HCT116 (cell line): ENCODE measurements at regions not wholly inside any gene's neighbourhood (a gene's known extent, or its start where the extent isn't known, plus 50 kb on each side); places are given as distances from the start of the nearest gene placed in this dataset.
"Not testable (repeated sequence)": the region's sequence is repeated elsewhere in the genome, so short reads cannot be mapped to it uniquely, and the experiment has no call there.

ENCODE experiments used
- CBX3 ChIP-seq: IDR thresholded peaks from 2 replicates; pipeline ENCODE4 v1.6.1; 2012; ENCODE audit warnings: low read depth
- EZH2 ChIP-seq: fragments of 200-600 bp; sonication (generic); IDR thresholded peaks from 2 replicates; pipeline ENCODE4 v1.6.1; 2017; ENCODE audit warnings: antibody characterized with exemption, mixed run types
- JUND ChIP-seq: IDR thresholded peaks from 2 replicates; pipeline ENCODE4 v1.6.1; 2012
- POLR2A ChIP-seq: IDR thresholded peaks from 2 replicates; pipeline ENCODE4 v1.7.0; 2011; ENCODE audit warnings: borderline replicate concordance; ENCODE audit not compliant: insufficient read depth, insufficient read length; ENCODE audit errors: extremely low read depth
- POLR2AphosphoS5 ChIP-seq: IDR thresholded peaks from 2 replicates; pipeline ENCODE4 v1.6.1; 2011; ENCODE audit warnings: mild to moderate bottlenecking, low read depth, low read length, moderate library complexity
- SIN3A ChIP-seq: IDR thresholded peaks from 2 replicates; pipeline ENCODE4 v1.6.1; 2012; ENCODE audit warnings: low read depth
- YY1 ChIP-seq: IDR thresholded peaks from 2 replicates; pipeline ENCODE4 v1.6.1; 2011; ENCODE audit warnings: low read length, low read depth, moderate library complexity, mild to moderate bottlenecking; ENCODE audit not compliant: insufficient replicate concordance; ENCODE audit errors: extremely low read depth
- ZFX ChIP-seq: fragments of 450-650 bp; IDR thresholded peaks from 2 replicates; pipeline ENCODE4 v1.6.1; 2017
- TF ChIP-seq, protein P1 (sequence below), 3 experiments: fragments of 200-600 bp in 1 of 3; sonication (generic) in 1 of 3; IDR thresholded peaks in 2 of 3; conservative IDR thresholded peaks in 1 of 3; 2 replicates each; pipeline ENCODE4 v1.5.1; 2012 to 2017; ENCODE audit warnings: low read depth in 2 of 3, low read length in 2 of 3, antibody characterized with exemption in 1 of 3, borderline replicate concordance in 1 of 3, control low read depth in 1 of 3, mild to moderate bottlenecking in 1 of 3, mixed read lengths in 1 of 3, mixed run types in 1 of 3, moderate library complexity in 1 of 3; ENCODE audit not compliant: insufficient read depth in 1 of 3
- TF ChIP-seq, protein P2 (sequence below): IDR thresholded peaks from 2 replicates; pipeline ENCODE4 v1.6.1; 2012; ENCODE audit warnings: low read depth

DNA sequence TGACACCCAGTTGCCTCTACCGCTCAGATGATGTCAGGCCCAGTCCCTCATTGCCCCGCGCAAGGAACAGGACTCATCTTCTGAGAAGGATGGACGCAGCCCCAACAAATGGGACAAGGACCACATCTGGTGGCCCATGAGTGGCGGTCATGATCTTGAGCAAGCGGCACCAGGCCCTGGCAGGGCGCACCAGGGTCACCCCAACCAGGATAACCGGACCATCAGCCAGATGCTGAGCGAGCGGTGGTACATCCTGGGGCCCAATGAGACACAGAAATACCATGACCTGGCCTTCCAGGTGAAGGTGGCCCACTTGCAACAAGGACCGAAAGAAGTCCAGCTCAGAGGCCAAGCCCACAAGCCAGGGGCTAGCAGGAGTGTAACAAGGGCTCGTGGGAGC, 102.3 kb upstream of the TP53BP2 start:
- TF ChIP-seq EZH2, YY1, JUND, ZFX, POLR2AphosphoS5, CBX3, SIN3A, POLR2A: not testable (repeated sequence)
- TF ChIP-seq, protein P1, sequence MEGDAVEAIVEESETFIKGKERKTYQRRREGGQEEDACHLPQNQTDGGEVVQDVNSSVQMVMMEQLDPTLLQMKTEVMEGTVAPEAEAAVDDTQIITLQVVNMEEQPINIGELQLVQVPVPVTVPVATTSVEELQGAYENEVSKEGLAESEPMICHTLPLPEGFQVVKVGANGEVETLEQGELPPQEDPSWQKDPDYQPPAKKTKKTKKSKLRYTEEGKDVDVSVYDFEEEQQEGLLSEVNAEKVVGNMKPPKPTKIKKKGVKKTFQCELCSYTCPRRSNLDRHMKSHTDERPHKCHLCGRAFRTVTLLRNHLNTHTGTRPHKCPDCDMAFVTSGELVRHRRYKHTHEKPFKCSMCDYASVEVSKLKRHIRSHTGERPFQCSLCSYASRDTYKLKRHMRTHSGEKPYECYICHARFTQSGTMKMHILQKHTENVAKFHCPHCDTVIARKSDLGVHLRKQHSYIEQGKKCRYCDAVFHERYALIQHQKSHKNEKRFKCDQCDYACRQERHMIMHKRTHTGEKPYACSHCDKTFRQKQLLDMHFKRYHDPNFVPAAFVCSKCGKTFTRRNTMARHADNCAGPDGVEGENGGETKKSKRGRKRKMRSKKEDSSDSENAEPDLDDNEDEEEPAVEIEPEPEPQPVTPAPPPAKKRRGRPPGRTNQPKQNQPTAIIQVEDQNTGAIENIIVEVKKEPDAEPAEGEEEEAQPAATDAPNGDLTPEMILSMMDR (IDR thresholded peaks at IDR 0.05 in 2 of 3, conservative IDR thresholded peaks at IDR 0.05 in 1 of 3; ENCODE audit: borderline replicate concordance in 1 of 3, insufficient read depth in 1 of 3, low read depth in 2 of 3, low read length in 2 of 3): not testable (repeated sequence)
- TF ChIP-seq, protein P2, sequence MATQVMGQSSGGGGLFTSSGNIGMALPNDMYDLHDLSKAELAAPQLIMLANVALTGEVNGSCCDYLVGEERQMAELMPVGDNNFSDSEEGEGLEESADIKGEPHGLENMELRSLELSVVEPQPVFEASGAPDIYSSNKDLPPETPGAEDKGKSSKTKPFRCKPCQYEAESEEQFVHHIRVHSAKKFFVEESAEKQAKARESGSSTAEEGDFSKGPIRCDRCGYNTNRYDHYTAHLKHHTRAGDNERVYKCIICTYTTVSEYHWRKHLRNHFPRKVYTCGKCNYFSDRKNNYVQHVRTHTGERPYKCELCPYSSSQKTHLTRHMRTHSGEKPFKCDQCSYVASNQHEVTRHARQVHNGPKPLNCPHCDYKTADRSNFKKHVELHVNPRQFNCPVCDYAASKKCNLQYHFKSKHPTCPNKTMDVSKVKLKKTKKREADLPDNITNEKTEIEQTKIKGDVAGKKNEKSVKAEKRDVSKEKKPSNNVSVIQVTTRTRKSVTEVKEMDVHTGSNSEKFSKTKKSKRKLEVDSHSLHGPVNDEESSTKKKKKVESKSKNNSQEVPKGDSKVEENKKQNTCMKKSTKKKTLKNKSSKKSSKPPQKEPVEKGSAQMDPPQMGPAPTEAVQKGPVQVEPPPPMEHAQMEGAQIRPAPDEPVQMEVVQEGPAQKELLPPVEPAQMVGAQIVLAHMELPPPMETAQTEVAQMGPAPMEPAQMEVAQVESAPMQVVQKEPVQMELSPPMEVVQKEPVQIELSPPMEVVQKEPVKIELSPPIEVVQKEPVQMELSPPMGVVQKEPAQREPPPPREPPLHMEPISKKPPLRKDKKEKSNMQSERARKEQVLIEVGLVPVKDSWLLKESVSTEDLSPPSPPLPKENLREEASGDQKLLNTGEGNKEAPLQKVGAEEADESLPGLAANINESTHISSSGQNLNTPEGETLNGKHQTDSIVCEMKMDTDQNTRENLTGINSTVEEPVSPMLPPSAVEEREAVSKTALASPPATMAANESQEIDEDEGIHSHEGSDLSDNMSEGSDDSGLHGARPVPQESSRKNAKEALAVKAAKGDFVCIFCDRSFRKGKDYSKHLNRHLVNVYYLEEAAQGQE: not testable (repeated sequence)
